Kidney epithelial cell (primary cell): ENCODE measurements at regions not wholly inside any gene's neighbourhood (a gene's known extent, or its start where the extent isn't known, plus 50 kb on each side); places are given as distances from the start of the nearest gene placed in this dataset.

Experiments used
- DNase-seq: peaks from one replicate; pipeline ENCODE4 v3.0.0-alpha.2; 2010; ENCODE audit warnings: low read depth
- H3K27me3 ChIP-seq: 2 replicates; pipeline ENCODE4 v1.6.0; 2011; ENCODE audit warnings: low read length; ENCODE audit not compliant: control insufficient read depth, insufficient read depth
- H3K36me3 ChIP-seq: 2 replicates; pipeline ENCODE4 v1.5.1; 2011; ENCODE audit warnings: low read length; ENCODE audit not compliant: control insufficient read depth, insufficient read depth
- H3K4me3 ChIP-seq: 2 replicates; pipeline ENCODE4 v1.5.1; 2011; ENCODE audit warnings: low read depth, mild to moderate bottlenecking, control low read depth, low read length
- TF ChIP-seq, protein P1 (sequence below): IDR thresholded peaks from 2 replicates; pipeline ENCODE4 v1.5.1; 2011; ENCODE audit warnings: mild to moderate bottlenecking, moderate library complexity, low read length, control low read depth, inconsistent platforms; ENCODE audit not compliant: insufficient read depth, poor library complexity, severe bottlenecking

DNA sequence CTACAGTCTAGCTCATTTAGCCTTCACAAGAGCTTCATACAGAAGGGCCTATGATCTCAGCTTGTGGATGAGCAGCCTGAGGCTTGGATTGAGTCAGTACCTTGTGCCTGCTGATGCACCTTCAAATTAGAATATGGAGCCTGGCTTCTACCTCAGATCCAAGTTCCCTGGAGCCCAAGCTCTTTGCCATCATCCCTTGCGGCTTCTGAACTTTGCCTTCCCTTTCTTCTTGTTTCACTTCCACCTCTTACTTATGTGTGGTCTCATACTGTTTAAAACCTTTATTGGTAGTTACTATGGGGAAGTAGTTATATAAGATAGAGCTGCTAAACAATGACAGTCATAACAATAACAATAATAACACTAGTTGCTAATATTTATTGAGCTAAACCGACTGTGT, 84.3 kb upstream of the AFF2 start:
- no peak for DNase-seq
- Histone ChIP-seq H3K27me3 (no peaks in the 10 kb centered on the region), H3K36me3 (no peaks in the 10 kb centered on the region), H3K4me3 (no peak overlapping the region)
- TF ChIP-seq, protein P1, sequence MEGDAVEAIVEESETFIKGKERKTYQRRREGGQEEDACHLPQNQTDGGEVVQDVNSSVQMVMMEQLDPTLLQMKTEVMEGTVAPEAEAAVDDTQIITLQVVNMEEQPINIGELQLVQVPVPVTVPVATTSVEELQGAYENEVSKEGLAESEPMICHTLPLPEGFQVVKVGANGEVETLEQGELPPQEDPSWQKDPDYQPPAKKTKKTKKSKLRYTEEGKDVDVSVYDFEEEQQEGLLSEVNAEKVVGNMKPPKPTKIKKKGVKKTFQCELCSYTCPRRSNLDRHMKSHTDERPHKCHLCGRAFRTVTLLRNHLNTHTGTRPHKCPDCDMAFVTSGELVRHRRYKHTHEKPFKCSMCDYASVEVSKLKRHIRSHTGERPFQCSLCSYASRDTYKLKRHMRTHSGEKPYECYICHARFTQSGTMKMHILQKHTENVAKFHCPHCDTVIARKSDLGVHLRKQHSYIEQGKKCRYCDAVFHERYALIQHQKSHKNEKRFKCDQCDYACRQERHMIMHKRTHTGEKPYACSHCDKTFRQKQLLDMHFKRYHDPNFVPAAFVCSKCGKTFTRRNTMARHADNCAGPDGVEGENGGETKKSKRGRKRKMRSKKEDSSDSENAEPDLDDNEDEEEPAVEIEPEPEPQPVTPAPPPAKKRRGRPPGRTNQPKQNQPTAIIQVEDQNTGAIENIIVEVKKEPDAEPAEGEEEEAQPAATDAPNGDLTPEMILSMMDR: no peak

DNA sequence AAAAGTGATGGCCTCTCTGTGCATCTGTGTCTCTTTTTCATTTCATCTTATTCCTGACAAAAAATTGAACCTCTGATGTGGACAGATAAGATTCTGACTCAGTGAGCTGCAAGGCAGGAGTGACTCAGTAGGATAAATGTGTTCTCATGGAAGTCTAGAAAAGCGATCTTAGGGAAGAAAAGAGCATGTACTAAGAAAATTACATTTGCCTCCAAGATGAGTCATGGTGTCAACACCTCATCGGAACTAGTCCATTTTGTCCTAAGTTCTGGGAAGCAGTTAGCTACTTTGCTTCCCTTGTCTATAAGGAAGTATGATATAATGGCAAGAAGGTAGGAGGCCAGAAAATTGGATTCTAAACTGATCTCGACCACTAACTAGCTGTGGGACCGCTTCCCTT, 83.5 kb upstream of the AFF2 start:
- Histone ChIP-seq H3K27me3 (no peaks in the 10 kb centered on the region), H3K4me3 (no peak overlapping the region), H3K36me3 (no peaks in the 10 kb centered on the region)
- TF ChIP-seq, protein P1: no peak
- no peak for DNase-seq

DNA sequence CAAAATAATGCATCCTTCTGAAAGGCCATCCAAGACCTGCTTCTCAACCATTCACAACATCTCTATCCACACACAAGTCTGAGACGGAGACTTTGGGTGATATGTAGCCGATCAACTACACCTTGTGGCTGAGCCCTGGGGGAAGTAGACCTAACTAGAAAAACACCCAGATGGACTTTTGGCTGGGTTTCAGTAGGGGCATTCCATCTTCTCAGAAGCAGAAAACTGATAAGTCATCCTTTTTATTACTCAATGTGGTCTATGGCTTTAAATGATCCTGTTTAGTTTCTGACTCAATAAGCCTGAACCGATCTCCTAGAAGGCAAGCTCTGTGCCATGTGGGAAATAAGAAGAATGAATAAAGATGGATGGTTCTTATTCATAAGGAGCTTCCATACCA, 82.5 kb upstream of the AFF2 start:
- Histone ChIP-seq H3K4me3 (no peak overlapping the region), H3K36me3 (no peaks in the 10 kb centered on the region), H3K27me3 (no peaks in the 10 kb centered on the region)
- DNase-seq: no peak
- TF ChIP-seq, protein P1: no peak

DNA sequence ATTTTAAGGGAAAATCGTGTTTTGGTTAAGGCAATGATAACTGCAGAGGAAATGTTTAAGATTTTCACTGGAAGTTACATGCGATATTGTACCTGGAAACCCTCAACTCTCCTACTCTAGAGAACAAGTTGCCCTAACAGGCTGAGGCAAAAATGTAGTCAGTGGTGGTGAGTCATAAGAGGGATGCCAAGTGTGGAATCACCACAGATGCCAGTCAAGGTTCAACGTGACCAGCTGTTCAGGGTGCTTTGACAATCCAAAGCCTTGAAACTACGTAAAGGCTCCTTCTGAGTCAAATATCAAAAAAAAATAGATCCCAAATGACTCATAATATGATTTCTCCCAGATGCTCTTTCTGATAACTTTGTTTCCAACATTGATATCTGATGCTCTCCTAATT, 77.9 kb upstream of the AFF2 start:
- Histone ChIP-seq H3K4me3 (no peak overlapping the region), H3K27me3 (no peaks in the 10 kb centered on the region), H3K36me3 (no peaks in the 10 kb centered on the region)
- TF ChIP-seq, protein P1: no peak
- no peak for DNase-seq

DNA sequence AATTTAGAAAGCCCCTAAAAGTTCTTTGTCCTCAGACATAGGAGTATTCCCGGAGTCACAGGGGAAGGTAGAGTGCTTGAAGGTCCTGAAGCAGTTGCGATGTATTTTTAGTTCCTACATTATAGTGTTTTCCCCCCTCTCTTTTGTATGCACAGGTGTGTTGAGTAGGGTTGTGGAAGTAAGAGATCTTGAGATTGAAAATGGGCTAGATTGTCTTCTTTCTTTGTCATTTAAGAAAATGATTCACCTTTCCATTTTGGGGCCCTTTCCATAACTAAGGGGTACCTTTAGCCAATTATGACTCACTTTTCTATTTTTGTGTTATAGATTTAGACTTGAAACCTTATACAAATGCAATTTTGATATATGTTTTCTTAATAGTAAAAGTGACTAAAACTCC, 75.8 kb upstream of the AFF2 start:
- no peaks in the 10 kb centered on the region for H3K36me3 ChIP-seq
- TF ChIP-seq, protein P1: no peak
- no peak overlapping the region for H3K4me3 ChIP-seq
- DNase-seq: no peak
- no peaks in the 10 kb centered on the region for H3K27me3 ChIP-seq

DNA sequence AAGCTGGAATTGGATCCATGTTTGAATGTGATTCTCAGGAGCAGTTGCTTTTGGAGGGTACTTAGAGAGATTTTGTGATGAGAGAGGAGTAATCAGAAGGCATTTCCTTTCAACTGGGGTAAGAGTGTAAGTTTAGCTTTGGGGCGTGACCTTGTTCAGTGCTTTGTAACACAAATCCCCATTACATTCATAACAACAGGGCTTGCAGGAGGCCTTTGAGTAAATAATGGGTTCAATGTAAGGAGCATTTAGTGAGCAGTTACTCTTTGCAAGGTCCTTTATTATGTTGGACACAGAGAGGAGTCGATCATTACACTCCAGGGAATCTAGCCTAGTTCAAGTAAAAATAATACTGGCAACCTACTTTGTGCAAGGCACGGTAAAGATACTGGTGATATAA, 74.0 kb upstream of the AFF2 start:
- Histone ChIP-seq H3K4me3 (no peak overlapping the region), H3K36me3 (no peaks in the 10 kb centered on the region), H3K27me3 (no peaks in the 10 kb centered on the region)
- TF ChIP-seq, protein P1: no peak
- no peak for DNase-seq
